Mucosa of descending colon (tissue), 3 donors: ENCODE measurements at regions not wholly inside any gene's neighbourhood (a gene's known extent, or its start where the extent isn't known, plus 50 kb on each side); places are given as distances from the start of the nearest gene placed in this dataset.

Source experiments
- ATAC-seq: fragments of 200-7000 bp; cut with Tn5 transposase; one replicate; pipeline ENCODE4 v1.9.1; 2020; ENCODE audit warnings: mild to moderate bottlenecking, moderate library complexity
- DNase-seq, 3 donors: peaks; one replicate each; pipeline ENCODE4 v3.0.0-alpha.2; 2020
- H3K36me3 ChIP-seq: fragments of 200-600 bp; one replicate; pipeline ENCODE4 v1.8.0; 2021; ENCODE audit warnings: low read depth, mild to moderate bottlenecking
- H3K4me1 ChIP-seq: fragments of 200-600 bp; one replicate; pipeline ENCODE4 v1.8.0; 2021; ENCODE audit warnings: low read depth, mild to moderate bottlenecking
- H3K4me3 ChIP-seq: fragments of 200-600 bp; one replicate; pipeline ENCODE4 v1.8.0; 2021; ENCODE audit warnings: mild to moderate bottlenecking
- H3K9me3 ChIP-seq: fragments of 200-600 bp; one replicate; pipeline ENCODE4 v1.8.0; 2021; ENCODE audit warnings: mild to moderate bottlenecking
- CTCF ChIP-seq: fragments of 200-600 bp; IDR thresholded peaks from one replicate; pipeline ENCODE4 v1.8.0; 2022; ENCODE audit warnings: antibody characterized with exemption, mild to moderate bottlenecking
- intact Hi-C, 2 donors: fragments of 100-400 bp; cut with DNase I in 1 of 2; cut with micrococcal nuclease in 1 of 2; formaldehyde crosslinking; loops; one replicate each; pipeline versions ENCODE4 v1.11.0 to v1.11.1; 2022; cut with DNase I, micrococcal nuclease
- donor health status: DM: no; HTN: no; CAD: no; lungs with moderate emphysema.
- donor health status: DM: no; HTN: no; CAD: no.
- donor health status: DM: no; HTN: yes; CAD: no.

GRCh38 chr13:85567909-85568308 is 231.3 kb downstream of the SLITRK6 start:
- intact Hi-C loops, result no loop called here
- no peak for ATAC-seq
- H3K9me3 ChIP-seq, result no peaks in the 10 kb centered on the region
- no peaks in the 10 kb centered on the region for H3K4me1 ChIP-seq
- no peaks in the 10 kb centered on the region for H3K36me3 ChIP-seq
- no peak for TF ChIP-seq CTCF
- no peak overlapping the region for H3K4me3 ChIP-seq
- DNase-seq, result no peak

- no peak overlapping the region for H3K4me3 ChIP-seq
- no peak for ATAC-seq
- no peaks in the 10 kb centered on the region for H3K9me3 ChIP-seq
- no peak for DNase-seq
- no peaks in the 10 kb centered on the region for H3K4me1 ChIP-seq
- intact Hi-C loops, result no loop called here
- TF ChIP-seq CTCF, result no peak
- no peaks in the 10 kb centered on the region for H3K36me3 ChIP-seq
Measured at GRCh38 chr13:85565652-85566051, 233.6 kb downstream of the SLITRK6 start.

GRCh38 chr13:85564598-85564997 is 234.6 kb downstream of the SLITRK6 start:
- ATAC-seq (no peak), DNase-seq (no peak)
- H3K4me1 ChIP-seq, result no peaks in the 10 kb centered on the region
- no peaks in the 10 kb centered on the region for H3K36me3 ChIP-seq
- no peaks in the 10 kb centered on the region for H3K9me3 ChIP-seq
- H3K4me3 ChIP-seq, result no peak overlapping the region
- no peak for TF ChIP-seq CTCF
- intact Hi-C loops, result no loop called here

- no peak for TF ChIP-seq CTCF
Measured at GRCh38 chr13:85562282-85562681, 236.9 kb downstream of the SLITRK6 start.

GRCh38 chr13:85557691-85558467 is 241.3 kb downstream of the SLITRK6 start:
- Histone ChIP-seq H3K4me1 (no peaks in the 10 kb centered on the region), H3K4me3 (no peak overlapping the region), H3K9me3 (no peaks in the 10 kb centered on the region), H3K36me3 (no peaks in the 10 kb centered on the region)
- ATAC-seq, result no peak
- intact Hi-C loops, result no loop called here
- DNase-seq, result no peak
- no peak for TF ChIP-seq CTCF

More at GRCh38 chr13:85562282-85562681, 236.9 kb downstream of the SLITRK6 start:
- Histone ChIP-seq H3K9me3 (no peaks in the 10 kb centered on the region), H3K36me3 (no peaks in the 10 kb centered on the region), H3K4me1 (no peaks in the 10 kb centered on the region), H3K4me3 (no peak overlapping the region)
- ATAC-seq, result no peak
- intact Hi-C loops, result no loop called here
- DNase-seq, result no peak

GRCh38 chr13:85551012-85551411 is 248.2 kb downstream of the SLITRK6 start:
- no peak for ATAC-seq
- TF ChIP-seq CTCF, result no peak

More at GRCh38 chr13:85551012-85551411, 248.2 kb downstream of the SLITRK6 start:
- H3K9me3 ChIP-seq, result peaks cover 3% of the 10 kb centered on the region
- no peaks in the 10 kb centered on the region for H3K36me3 ChIP-seq
- no peaks in the 10 kb centered on the region for H3K4me1 ChIP-seq
- H3K4me3 ChIP-seq, result no peak overlapping the region
- intact Hi-C loops, result no loop called here
- no peak for DNase-seq
